ENCODE measurements at regions not wholly inside any gene's neighbourhood (a gene's known extent, or its start where the extent isn't known, plus 50 kb on each side); places are given as distances from the start of the nearest gene placed in this dataset.

- no peak for ATAC-seq
- DNase-seq = no peak
These were observed 91.0 kb upstream of the BCOR start for GRCh38 chrX:40188573-40189417.

DNA sequence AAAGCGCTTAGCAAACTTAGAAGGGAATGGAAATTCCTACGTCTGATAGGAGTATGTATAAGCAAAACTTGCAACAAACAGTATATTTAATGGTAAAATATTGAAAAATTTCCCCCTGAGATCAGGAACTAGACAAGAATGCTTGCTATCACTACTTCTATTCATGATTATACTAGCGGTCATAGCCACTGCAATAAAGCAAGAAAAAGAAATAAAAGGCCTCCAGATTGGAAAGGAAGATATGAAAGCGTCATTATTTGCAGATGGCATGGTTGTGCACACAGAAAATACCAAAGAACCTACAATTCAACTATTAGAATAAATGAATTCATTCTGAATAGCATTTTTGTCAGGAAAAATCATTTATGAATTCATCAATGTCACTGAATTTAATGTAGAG is 87.2 kb upstream of the BCOR start:
- intact Hi-C loops (cut with DNase I, micrococcal nuclease) = no loop called here
- no peak for ATAC-seq
- DNase-seq = no peak

More at GRCh38 chrX:40188573-40189417, 91.0 kb upstream of the BCOR start:
- intact Hi-C loops (cut with DNase I, micrococcal nuclease) = no loop called here

DNA sequence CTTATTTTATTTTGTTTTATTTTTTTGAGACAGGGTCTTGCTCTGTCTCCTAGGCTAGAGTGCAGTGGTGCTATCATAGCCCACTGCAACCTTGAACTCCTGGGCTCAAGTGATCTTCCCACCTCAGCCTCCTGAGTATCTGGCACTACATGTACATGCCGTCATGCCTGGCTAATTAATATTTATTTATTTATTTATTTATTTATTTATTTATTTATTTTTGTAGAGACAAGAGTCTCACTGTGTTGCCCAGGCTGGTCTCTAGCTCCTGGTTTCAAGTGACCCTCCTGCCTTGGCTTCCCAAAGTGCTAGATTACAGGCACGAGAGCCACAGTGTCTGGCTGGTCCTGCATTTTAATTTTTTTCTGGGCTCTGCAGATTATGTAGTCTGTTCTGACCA is 84.9 kb upstream of the BCOR start:
- DNase-seq (no peak), ATAC-seq (no peak)
- intact Hi-C loops (cut with DNase I, micrococcal nuclease) = no loop called here

DNA sequence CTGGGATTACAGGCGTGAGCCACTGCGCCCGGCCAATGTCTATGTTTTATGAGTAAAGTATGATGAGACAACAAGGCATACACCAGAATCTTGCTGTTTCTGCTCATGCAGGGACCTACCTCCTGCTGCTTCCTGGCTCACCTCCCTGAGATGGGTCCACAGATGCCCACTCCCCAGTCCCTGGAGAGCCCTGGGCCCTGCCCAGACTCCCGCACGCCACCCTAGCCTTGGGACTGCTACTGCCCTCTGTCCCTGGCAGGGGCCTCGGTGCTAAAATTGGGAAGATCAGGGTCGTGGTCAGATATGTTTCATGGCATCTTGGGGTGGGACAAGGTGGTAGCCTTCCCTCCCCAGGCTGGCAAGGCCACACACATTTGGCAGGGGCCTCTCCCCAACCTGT is 84.3 kb upstream of the BCOR start:
- ATAC-seq (no peak), DNase-seq (no peak)
- intact Hi-C loops (cut with DNase I, micrococcal nuclease) = no loop called here

- DNase-seq (no peak), ATAC-seq (no peak)
- intact Hi-C loops (cut with DNase I, micrococcal nuclease) = no loop called here
These were observed 81.5 kb upstream of the BCOR start for GRCh38 chrX:40179283-40179682.

DNA sequence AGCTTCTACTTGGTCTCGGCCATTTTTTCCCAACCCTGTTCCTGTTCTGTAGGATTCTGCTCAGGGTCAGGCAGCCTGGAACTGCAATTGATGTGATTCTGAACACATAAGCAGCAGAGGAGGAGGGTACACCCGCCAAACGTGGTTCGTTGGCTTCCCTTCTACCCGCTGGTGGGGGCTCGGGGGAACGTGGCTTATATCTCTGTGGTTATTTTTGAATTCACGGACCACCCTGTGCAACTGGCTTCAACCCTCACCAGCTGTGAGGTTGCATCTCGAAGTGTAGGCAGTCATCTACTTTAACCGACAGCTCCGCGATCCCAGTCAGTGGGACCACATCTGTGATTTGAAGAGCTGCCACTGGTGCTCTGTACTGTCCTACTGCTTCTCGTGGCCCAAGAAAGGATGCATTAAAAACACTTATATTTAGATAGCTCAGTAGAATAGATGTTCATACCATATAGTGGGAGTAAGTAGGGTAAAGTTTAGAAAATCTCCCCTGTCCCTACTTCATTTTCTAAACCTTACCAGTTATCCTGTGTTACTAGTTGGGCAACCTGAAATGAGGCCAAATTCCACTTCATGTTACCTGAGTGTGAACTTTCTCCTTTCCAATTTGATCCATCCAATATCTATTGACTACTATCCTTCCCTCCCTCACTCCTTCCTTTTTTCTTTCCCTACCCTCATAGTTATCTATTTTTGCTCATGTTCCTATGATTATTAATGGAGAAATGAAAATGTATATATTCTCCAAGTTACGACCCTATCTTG is 80.4 kb upstream of the BCOR start:
- DNase-seq = no peak
- intact Hi-C loops (cut with DNase I, micrococcal nuclease) = no loop called here
- no peak for ATAC-seq

DNA sequence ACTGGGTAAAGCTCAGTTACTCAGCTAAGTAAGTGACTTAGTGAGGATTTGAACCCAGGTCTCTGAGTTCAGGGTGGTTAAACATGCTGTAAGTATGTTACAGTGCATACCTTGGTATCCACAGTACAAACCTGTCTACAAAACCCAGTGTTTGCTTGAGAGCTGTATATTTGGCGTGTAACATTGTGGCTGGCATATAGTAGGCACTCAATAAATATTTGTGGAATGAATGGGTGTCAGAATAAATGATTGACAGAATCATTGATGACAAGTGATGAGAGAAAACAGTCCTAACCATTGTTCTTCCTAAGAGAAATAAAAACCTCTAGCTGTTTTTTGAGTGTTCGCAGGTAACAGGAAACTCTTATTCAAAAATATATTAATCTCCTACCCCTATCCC is 79.7 kb upstream of the BCOR start:
- ATAC-seq (no peak), DNase-seq (no peak)
- intact Hi-C loops (cut with DNase I, micrococcal nuclease) = no loop called here

- DNase-seq = peak in 1 of 2 donors; percentile 35
- no peak for ATAC-seq
- intact Hi-C loops (cut with DNase I, micrococcal nuclease) = no loop called here
These were observed 79.3 kb upstream of the BCOR start for GRCh38 chrX:40177117-40177430.

GRCh38 chrX:40176351-40177116 is 78.8 kb upstream of the BCOR start:
- ATAC-seq (peak; percentile 65), DNase-seq (peak; percentile 70 to 79)
- intact Hi-C loops (cut with DNase I, micrococcal nuclease) = no loop called here

DNA sequence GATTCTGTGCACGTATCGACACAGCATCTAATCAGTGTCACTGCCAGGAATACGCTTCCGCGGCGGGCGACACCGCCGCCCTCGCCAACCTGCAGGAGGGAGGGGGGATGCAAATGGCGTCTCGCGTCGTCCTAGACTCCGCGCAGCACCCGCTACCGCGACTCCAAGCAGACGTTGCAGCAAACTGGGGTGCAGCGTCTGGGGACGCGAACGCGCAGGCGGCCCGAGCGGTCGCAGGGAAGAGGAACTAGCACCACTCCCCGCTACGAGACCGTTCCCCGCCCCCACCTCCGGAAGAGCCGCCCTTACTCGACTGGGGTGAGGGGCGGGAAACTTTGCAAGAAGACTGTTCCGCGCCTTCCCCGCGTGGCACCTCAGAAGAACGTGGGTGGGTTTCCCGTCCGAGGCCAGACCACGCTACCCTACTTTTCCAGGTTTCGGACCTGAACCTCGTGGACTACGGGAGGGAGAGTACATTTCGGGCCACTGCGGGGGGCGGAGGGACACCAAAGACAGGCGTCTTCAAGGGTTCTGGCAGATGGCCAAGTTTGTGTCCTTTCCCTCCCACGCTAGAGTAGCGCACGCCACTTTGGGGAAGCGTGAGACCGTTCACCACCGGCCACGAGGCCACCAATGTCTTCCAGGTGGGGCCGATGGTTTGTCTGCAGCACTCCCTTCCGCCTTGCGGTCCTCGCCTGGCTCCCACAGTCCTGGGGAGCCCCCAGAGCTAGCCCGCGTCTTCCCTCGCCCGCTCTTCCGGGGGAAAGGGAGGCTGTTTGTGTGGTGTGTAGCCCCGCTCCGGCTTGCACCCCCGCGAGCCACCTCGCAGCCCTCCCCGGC is 78.0 kb upstream of the BCOR start:
- ATAC-seq = peak; percentile 60
- intact Hi-C loops (cut with DNase I, micrococcal nuclease) = no loop called here
- DNase-seq = peak; percentile 81

DNA sequence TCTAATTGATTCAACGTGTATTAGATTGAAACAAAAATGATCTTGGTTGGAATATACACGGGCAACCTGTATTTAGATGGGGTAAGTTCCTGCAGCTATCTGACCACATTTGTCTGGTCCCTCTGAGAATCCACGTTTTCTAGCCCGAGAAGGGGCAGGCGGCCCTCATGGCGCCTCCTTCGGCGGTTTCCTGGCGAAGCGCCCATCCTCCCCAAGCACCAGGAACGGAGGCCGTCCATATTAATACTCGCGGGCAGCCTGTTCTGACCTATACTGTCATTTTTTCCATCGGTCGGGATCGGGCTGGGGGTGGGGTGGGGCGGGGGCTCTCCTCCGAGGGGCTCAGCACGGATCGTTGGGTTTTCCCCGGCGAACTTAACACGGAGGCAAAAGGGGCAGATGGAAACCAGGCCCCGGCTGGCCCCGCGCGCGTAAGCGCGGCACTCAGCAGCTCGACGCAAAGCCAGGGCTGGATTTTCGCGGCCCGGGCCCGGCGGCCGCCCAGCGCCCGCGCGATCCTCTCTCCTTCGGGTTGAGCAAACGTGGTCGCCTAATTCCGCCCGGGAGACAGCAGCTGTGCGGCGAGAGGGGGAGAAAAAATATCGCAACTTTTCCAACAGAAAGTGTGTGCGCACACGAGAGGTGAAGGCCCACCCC is 77.2 kb upstream of the BCOR start:
- intact Hi-C loops (cut with DNase I, micrococcal nuclease) = loop anchor here in 1 of 2 donors (5.0 kb wide), 1 partner anchor 68 kb away; no protein-coding TSS in a partner anchor

GRCh38 chrX:40174001-40174853 is 76.5 kb upstream of the BCOR start:
- DNase-seq = peak in 1 of 2 donors; percentile 46
- no peak for ATAC-seq
- intact Hi-C loops (cut with DNase I, micrococcal nuclease) = loop anchor here in 1 of 2 donors (5.0 kb wide), 1 partner anchor 67 kb away; no protein-coding TSS in a partner anchor

More for the DNA sequence above, 77.2 kb upstream of the BCOR start:
- ATAC-seq (peak; percentile 37), DNase-seq (peak in 1 of 2 donors; percentile 67)

DNA sequence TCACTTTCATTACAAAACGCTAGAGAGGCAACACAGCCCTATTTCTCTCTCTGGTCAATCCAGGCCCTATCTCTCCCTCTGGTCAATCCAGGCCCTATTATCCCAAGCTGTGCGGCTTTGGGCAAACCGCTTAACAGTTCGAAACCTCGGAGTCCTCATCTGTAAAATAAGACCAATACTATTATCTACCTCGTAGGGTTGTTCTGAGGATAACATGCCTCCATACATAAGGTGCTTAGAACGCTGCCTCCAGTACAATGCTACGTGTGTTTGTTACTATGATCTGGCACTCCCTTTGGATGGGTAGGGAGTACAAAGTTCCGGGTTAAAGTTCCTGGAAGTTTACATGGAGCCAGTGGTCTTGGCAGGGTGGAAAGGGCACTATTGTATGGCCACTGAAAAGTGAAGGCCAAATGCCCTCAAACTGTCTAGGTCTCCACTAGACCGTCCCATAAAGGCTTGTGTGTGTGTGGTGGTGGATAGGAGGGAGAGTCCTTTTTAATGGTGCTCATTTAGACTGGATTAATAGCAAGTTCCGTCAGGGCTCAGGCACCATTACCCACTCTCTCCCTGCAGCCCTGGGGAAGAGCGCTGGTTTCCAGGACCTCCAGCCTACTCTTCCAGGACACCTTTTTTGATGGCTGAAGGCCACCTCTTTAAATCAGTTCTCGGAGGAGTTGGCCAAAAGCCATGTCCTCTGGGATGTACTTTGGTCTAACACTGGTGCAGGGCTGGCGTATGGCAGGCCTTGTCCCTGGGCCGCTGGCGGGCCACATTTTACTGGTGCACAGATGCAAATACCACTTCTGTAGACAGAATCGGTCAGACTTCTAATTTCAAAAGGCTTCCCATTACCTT is 75.6 kb upstream of the BCOR start:
- DNase-seq = peak in 1 of 2 donors; percentile 38
- intact Hi-C loops (cut with DNase I, micrococcal nuclease) = loop anchor here in 1 of 2 donors (5.0 kb wide), 1 partner anchor 66 kb away; no protein-coding TSS in a partner anchor
- no peak for ATAC-seq

DNA sequence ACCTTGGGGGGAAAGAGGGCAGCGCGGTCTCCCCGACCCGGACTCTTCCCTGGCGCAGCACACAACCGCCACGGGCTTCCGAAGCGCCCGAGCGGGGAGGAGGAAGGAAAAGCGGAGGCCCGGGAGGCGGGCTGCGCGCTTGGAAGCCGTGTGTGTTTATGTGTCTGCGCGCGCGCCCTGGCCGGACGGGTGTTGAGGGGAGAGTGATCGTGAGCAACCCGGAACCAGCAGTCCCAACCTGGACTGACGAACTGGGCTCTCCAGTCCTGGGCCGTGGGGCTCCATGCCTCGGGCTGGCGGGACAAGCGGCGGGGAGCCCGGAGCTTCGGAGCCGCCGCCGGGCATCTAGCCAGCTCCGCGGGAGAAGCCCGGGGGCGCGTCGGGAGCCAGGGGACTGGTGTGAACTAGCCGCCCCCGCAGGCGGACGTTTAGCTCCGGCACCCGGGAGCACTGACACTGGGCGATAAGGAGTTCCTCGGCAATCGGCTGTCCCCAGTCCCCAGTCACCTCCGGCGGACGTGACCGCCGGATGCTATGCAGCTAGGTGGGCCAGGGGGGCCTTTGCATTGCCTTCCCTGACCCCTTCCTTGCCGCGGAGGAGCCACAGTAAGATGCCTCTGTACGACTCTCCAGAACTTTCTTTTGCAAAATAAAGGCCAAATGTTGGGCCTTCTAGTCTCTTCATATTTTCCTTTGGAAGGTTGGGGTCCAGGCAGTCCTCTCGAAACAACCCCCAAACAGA is 74.8 kb upstream of the BCOR start:
- ATAC-seq = peak; percentile 34
- DNase-seq = peak; percentile 64 to 75
- intact Hi-C loops (cut with DNase I, micrococcal nuclease) = loop anchor here in 1 of 2 donors (5.0 kb wide), 1 partner anchor 65 kb away; no protein-coding TSS in a partner anchor
